Tibial nerve (tissue), 4 donors: ENCODE measurements at regions not wholly inside any gene's neighbourhood (a gene's known extent, or its start where the extent isn't known, plus 50 kb on each side); places are given as distances from the start of the nearest gene placed in this dataset.

Experiments
- DNase-seq, 2 donors: peaks; one replicate each; pipeline ENCODE4 v3.0.0-alpha.2; 2019; ENCODE audit warnings: low spot score in 2 of 2
- H3K27ac ChIP-seq, 4 donors: fragments of 200-600 bp; sonication (generic) in 3 of 4; one replicate each; pipeline ENCODE4 v1.5.1; 2017 to 2019; ENCODE audit warnings: mild to moderate bottlenecking in 1 of 4
- H3K27me3 ChIP-seq, 2 donors: fragments of 200-600 bp; sonication (generic) in 1 of 2; one replicate each; pipeline versions ENCODE4 v1.5.1 to v1.6.0; 2017 to 2019
- H3K36me3 ChIP-seq, 3 donors: fragments of 200-600 bp; sonication (generic); one replicate each; pipeline ENCODE4 v1.5.1; 2018 to 2019
- H3K4me1 ChIP-seq, 4 donors: fragments of 200-600 bp; sonication (generic) in 3 of 4; one replicate each; pipeline ENCODE4 v1.5.1; 2017 to 2019
- H3K4me3 ChIP-seq, 4 donors: fragments of 200-600 bp; sonication (generic) in 3 of 4; one replicate each; pipeline ENCODE4 v1.5.1; 2017 to 2019; ENCODE audit warnings: mild to moderate bottlenecking in 1 of 4, moderate library complexity in 1 of 4
- H3K9me3 ChIP-seq, 4 donors: fragments of 200-600 bp; sonication (generic) in 3 of 4; one replicate each; pipeline ENCODE4 v1.5.1; 2017 to 2019
- EP300 ChIP-seq, 2 donors: sonication (generic); formaldehyde crosslinking; IDR thresholded peaks; one replicate each; pipeline ENCODE4 v1.6.1; 2017; ENCODE audit warnings: antibody characterized with exemption in 2 of 2, mild to moderate bottlenecking in 1 of 2
- POLR2A ChIP-seq, 2 donors: fragments of 450-650 bp; IDR thresholded peaks; one replicate each; pipeline ENCODE4 v1.6.1; 2017; ENCODE audit warnings: antibody characterized with exemption in 2 of 2, mild to moderate bottlenecking in 2 of 2, moderate library complexity in 2 of 2
- WGBS, 2 donors: methylation state at CpG; one replicate each; pipeline ENCODE4 v1.1.5; 2018; 5-methylcytosine and 5-hydroxymethylcytosine counted together
- TF ChIP-seq, protein P1 (sequence below), 5 experiments: fragments of 200-600 bp in 3 of 5; fragments of 450-650 bp in 2 of 5; sonication (generic) in 3 of 5; IDR thresholded peaks; one replicate each; pipeline ENCODE4 v1.5.1; 2016 to 2019; ENCODE audit warnings: antibody characterized with exemption in 5 of 5, mild to moderate bottlenecking in 3 of 5, moderate library complexity in 2 of 5

DNA sequence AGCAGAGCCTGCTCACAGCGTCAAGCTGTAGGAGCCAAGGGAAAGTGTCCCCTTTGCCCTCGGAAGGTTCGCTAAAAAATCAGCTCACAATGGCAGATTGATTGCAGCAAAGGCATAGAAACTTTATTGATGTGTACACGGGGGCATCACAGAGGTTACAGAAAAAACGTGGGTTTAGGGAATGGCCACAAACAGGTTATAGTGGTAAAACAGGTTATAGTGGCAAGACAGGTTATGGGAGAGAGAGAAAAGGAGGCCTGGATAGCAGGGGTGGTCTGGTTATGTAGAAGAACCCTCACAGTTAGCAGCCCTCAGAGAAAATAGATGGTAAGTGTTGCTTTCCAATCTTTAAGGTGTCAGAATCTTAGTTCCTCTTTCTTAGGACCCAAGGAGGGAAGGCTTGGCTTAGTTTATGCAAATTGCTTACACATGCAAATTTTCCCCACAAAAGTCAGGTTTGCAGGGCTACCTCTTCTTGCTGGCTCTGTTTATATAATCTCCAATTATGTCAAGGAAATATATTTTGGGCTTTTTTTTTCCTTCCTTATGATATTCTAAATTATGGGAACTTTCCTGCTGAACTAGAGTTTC lies 113.7 kb downstream of the BMP15 start:
- DNase-seq, result no peak
- H3K27me3 ChIP-seq, result no peaks in the 10 kb centered on the region
- 41 to 49% methylated on average over 5 of the region's 5 CpGs for WGBS, 2 donors
- H3K36me3 ChIP-seq, result no peaks in the 10 kb centered on the region
- TF ChIP-seq, protein P1, sequence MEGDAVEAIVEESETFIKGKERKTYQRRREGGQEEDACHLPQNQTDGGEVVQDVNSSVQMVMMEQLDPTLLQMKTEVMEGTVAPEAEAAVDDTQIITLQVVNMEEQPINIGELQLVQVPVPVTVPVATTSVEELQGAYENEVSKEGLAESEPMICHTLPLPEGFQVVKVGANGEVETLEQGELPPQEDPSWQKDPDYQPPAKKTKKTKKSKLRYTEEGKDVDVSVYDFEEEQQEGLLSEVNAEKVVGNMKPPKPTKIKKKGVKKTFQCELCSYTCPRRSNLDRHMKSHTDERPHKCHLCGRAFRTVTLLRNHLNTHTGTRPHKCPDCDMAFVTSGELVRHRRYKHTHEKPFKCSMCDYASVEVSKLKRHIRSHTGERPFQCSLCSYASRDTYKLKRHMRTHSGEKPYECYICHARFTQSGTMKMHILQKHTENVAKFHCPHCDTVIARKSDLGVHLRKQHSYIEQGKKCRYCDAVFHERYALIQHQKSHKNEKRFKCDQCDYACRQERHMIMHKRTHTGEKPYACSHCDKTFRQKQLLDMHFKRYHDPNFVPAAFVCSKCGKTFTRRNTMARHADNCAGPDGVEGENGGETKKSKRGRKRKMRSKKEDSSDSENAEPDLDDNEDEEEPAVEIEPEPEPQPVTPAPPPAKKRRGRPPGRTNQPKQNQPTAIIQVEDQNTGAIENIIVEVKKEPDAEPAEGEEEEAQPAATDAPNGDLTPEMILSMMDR (IDR thresholded peaks at IDR 0.05), result no peak
- no peak for TF ChIP-seq POLR2A (IDR thresholded peaks at IDR 0.05)
- no peak for TF ChIP-seq EP300 (IDR thresholded peaks at IDR 0.05)
- H3K4me3 ChIP-seq, result no peak overlapping the region
- no peaks in the 10 kb centered on the region for H3K4me1 ChIP-seq
- no peaks in the 10 kb centered on the region for H3K9me3 ChIP-seq
- H3K27ac ChIP-seq, result no peak overlapping the region

DNA sequence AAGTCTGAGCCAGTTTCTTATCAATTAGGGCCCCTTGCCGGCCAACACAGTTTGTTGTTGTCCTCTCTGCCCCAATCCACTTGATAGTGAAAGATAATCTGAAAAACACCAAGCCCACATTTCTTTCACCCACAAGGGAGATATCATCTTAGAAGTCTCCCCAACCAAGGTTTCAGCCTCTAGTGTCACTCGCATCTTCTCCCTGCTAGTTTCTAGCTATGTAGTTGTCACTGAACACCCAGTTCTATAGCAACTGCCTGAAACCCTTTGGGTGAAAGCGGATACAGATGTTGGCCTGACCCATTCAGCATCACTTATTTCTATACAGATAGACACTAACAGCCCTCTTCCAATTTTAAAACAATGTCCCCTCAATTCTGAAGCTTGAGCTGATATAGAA lies 116.3 kb downstream of the BMP15 start:
- no peak overlapping the region for H3K4me3 ChIP-seq
- WGBS, 2 donors, result 80 to 83% methylated on average over 3 of the region's 3 CpGs
- no peak overlapping the region for H3K27ac ChIP-seq
- no peaks in the 10 kb centered on the region for H3K36me3 ChIP-seq
- DNase-seq, result no peak
- TF ChIP-seq POLR2A (IDR thresholded peaks at IDR 0.05), result no peak
- TF ChIP-seq EP300 (IDR thresholded peaks at IDR 0.05), result no peak
- TF ChIP-seq, protein P1 (IDR thresholded peaks at IDR 0.05), result no peak
- no peaks in the 10 kb centered on the region for H3K9me3 ChIP-seq
- H3K27me3 ChIP-seq, result no peaks in the 10 kb centered on the region
- no peaks in the 10 kb centered on the region for H3K4me1 ChIP-seq

DNA sequence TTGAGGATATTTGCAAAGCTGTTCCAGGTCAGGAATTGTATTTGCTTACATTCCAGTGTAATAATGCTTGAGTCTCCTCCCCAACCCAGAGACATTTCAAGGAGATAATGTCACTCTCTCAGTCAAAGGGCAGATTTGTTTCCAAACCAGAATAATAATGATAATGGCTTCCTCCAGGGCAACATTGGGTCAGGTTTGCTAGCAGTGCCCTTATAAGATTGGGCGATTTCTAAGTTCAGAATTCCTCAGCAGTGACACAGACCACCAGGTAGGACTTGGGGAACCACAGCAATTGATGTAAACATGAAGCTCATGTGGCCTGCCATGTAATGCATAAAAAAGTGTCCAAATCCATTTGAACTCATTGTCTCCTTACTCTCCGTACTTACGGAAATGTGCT lies 125.2 kb downstream of the BMP15 start:
- Histone ChIP-seq H3K27me3 (no peaks in the 10 kb centered on the region), H3K4me1 (no peaks in the 10 kb centered on the region), H3K27ac (no peak overlapping the region), H3K9me3 (no peaks in the 10 kb centered on the region), H3K36me3 (no peaks in the 10 kb centered on the region), H3K4me3 (no peak overlapping the region)
- 72 to 73% methylated on average over 3 of the region's 3 CpGs for WGBS, 2 donors
- TF ChIP-seq, protein P1 (IDR thresholded peaks at IDR 0.05), result no peak
- no peak for TF ChIP-seq EP300 (IDR thresholded peaks at IDR 0.05)
- TF ChIP-seq POLR2A (IDR thresholded peaks at IDR 0.05), result no peak
- no peak for DNase-seq

DNA sequence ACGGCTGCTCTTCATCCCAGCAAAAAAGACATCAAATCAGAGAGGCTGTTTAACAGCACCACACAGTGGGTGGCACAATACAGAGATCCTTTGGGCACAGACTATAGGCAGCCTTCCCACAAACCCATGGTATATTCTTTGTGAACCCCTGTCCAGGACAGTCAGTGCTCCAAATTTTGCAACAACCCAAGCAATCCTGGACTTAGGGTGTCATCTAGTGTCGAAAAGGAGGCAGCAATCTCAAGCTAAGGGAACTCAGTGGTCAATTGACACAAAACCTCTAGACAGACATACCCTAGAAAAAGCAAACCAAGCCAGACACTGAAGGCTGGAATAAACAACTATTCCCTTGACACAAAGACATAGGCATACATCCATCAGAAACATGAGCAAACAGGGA lies 137.4 kb downstream of the BMP15 start:
- no peak overlapping the region for H3K4me3 ChIP-seq
- H3K36me3 ChIP-seq, result no peaks in the 10 kb centered on the region
- H3K27ac ChIP-seq, result no peak overlapping the region
- TF ChIP-seq, protein P1 (IDR thresholded peaks at IDR 0.05), result no peak
- TF ChIP-seq EP300 (IDR thresholded peaks at IDR 0.05), result no peak
- TF ChIP-seq POLR2A (IDR thresholded peaks at IDR 0.05), result no peak
- H3K27me3 ChIP-seq, result peaks cover 0 to 3% of the 10 kb centered on the region in 2 donors
- DNase-seq, result no peak
- H3K9me3 ChIP-seq, result no peaks in the 10 kb centered on the region
- H3K4me1 ChIP-seq, result no peaks in the 10 kb centered on the region
- 23 to 55% methylated on average over 2 of the region's 2 CpGs for WGBS, 2 donors

DNA sequence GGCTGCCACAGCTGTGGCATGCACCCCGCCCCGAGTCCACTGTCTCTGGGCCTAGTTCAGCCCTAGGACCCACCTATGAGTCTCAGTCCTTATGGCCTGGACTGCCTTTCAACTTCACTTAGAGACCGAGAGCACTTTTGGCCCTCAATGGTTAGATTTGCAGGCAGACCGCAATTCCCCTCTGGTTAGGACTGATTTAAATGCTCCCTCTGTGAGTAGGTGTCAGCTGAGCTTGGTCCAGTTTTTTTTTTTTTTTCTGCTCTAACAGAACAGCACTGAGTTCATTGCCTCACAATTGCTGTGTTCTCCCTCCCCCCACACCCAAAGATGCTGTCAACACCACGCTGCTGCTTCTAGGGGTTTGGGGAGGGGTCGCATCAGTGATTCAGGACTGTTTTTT lies 143.2 kb downstream of the BMP15 start:
- no peak overlapping the region for H3K27ac ChIP-seq
- no peak for DNase-seq
- no peaks in the 10 kb centered on the region for H3K9me3 ChIP-seq
- 66 to 71% methylated on average over 6 of the region's 6 CpGs for WGBS, 2 donors
- no peaks in the 10 kb centered on the region for H3K4me1 ChIP-seq
- H3K27me3 ChIP-seq, result no peaks in the 10 kb centered on the region
- no peak for TF ChIP-seq POLR2A (IDR thresholded peaks at IDR 0.05)
- TF ChIP-seq, protein P1 (IDR thresholded peaks at IDR 0.05), result no peak
- no peaks in the 10 kb centered on the region for H3K36me3 ChIP-seq
- H3K4me3 ChIP-seq, result no peak overlapping the region
